GM13976 (cell line): ENCODE measurements at regions not wholly inside any gene's neighbourhood (a gene's known extent, or its start where the extent isn't known, plus 50 kb on each side); places are given as distances from the start of the nearest gene placed in this dataset.

ENCODE experiments used
- DNase-seq: peaks from one replicate; pipeline ENCODE4 v3.0.0; 2012; ENCODE audit warnings: low spot score
- in situ Hi-C: fragments of 300-500 bp; cut with MboI; formaldehyde crosslinking; loops from one replicate; pipeline ENCODE4 v1.12.0; 2022; ENCODE audit warnings: low sequenced_read_pairs, mixed read lengths, inconsistent platforms; ENCODE audit not compliant: unreplicated experiment
- TF ChIP-seq, protein P1 (sequence below): IDR thresholded peaks from 2 replicates; pipeline ENCODE4 v1.5.1; 2012; ENCODE audit warnings: borderline replicate concordance, mild to moderate bottlenecking; ENCODE audit not compliant: insufficient read depth; ENCODE audit errors: extremely low read depth, missing control alignments, control extremely low read depth

DNA sequence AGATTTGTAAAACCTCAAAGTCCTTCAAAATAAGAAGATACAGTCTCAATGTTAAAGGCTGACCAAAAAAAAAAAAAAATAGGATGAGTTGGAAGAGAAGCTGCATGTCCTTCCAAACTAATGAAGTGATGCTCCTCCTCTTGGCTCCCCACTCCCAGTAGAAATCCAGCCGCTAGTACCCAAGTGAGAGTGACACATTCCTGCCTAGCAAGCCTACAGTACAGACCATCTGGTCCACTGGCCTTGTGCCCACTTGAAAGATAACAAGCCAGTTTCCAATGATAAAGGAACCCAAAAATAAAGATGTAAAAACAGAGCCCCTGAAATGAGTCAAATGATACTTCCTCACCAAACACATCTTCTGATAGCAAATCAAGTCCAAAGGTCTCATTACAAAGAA lies 258.7 kb upstream of the NSMCE3 start:
- in situ Hi-C loops = no loop called here
- TF ChIP-seq, protein P1, sequence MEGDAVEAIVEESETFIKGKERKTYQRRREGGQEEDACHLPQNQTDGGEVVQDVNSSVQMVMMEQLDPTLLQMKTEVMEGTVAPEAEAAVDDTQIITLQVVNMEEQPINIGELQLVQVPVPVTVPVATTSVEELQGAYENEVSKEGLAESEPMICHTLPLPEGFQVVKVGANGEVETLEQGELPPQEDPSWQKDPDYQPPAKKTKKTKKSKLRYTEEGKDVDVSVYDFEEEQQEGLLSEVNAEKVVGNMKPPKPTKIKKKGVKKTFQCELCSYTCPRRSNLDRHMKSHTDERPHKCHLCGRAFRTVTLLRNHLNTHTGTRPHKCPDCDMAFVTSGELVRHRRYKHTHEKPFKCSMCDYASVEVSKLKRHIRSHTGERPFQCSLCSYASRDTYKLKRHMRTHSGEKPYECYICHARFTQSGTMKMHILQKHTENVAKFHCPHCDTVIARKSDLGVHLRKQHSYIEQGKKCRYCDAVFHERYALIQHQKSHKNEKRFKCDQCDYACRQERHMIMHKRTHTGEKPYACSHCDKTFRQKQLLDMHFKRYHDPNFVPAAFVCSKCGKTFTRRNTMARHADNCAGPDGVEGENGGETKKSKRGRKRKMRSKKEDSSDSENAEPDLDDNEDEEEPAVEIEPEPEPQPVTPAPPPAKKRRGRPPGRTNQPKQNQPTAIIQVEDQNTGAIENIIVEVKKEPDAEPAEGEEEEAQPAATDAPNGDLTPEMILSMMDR = no peak
- DNase-seq = no peak

DNA sequence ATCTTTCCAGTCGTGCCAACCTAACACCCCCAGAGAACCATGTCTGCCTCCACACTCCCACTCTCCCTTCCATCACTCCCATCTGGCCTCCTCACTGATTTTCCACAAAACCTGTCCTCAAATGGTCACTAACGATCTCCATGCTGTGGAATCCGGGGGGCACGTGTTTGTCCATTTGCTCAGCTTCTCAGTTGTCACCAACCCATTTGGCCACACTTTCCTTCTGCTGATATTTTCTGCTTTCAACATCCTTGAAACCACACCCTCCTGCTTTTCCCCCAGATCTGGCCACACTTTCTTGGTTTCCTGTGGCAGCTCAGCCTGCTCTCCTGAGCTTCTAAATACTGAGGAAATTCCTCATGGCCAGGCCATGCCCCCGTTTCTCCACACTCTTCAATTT lies 257.2 kb upstream of the NSMCE3 start:
- TF ChIP-seq, protein P1 = no peak
- DNase-seq = no peak
- in situ Hi-C loops = no loop called here

- no peak for DNase-seq
- TF ChIP-seq, protein P1 = no peak
- in situ Hi-C loops = no loop called here
Measured at GRCh38 chr15:29522373-29523276, 253.0 kb upstream of the NSMCE3 start.

- no peak for DNase-seq
- in situ Hi-C loops = no loop called here
Measured at GRCh38 chr15:29518442-29518841, 248.8 kb upstream of the NSMCE3 start.

DNA sequence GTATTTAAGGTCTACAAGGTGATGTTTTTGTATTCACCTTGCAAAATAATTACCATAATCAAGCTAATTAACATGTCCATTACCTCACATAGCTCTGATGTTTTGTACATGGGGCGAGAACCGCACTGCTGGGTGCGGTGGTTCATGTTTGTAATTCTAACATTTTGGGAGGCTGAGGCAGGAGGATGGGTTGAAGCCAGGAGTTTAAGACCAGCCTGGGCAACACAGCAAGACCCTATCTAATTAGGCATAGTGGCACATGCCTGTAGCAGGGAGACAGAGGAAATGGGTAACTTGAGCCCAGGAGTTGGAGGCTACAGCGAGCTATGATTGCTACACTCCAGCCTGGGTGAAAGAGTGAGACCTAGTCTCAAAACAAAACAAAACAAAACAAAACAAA lies 248.2 kb upstream of the NSMCE3 start:
- in situ Hi-C loops = no loop called here
- TF ChIP-seq, protein P1 = no peak
- DNase-seq = no peak

More at GRCh38 chr15:29518442-29518841, 248.8 kb upstream of the NSMCE3 start:
- TF ChIP-seq, protein P1 = no peak

GRCh38 chr15:29516929-29517328 lies 247.3 kb upstream of the NSMCE3 start:
- TF ChIP-seq, protein P1 = no peak
- in situ Hi-C loops = no loop called here
- DNase-seq = no peak
